ENCODE measurements at regions not wholly inside any gene's neighbourhood (a gene's known extent, or its start where the extent isn't known, plus 50 kb on each side); places are given as distances from the start of the nearest gene placed in this dataset.

DNA sequence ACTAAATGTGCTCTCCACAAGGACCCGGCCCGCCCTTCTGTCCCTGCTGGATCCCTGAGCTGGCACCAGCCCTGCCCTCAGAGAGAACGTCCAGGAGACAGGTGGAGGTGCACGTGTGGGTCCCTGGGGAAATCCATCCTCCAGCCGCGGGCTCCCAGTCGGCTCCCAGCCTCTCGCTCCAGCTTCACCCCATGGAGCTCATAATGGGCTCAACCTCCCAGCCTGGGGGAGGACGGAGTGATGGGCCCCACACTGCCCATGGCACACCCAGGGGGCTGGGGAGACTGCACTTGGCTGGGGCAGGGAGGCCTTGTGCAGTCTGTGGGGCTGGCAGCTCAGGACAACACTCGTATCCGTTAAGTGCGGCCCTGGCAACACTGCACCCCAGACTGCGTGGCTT, 250.5 kb downstream of the TMEM121 start:
- no peak overlapping the region for H3K4me3 Mint-ChIP-seq (ENCODE audit: unreplicated experiment)
- intact Hi-C loops (cut with micrococcal nuclease; ENCODE audit: unreplicated experiment), result no loop called here

DNA sequence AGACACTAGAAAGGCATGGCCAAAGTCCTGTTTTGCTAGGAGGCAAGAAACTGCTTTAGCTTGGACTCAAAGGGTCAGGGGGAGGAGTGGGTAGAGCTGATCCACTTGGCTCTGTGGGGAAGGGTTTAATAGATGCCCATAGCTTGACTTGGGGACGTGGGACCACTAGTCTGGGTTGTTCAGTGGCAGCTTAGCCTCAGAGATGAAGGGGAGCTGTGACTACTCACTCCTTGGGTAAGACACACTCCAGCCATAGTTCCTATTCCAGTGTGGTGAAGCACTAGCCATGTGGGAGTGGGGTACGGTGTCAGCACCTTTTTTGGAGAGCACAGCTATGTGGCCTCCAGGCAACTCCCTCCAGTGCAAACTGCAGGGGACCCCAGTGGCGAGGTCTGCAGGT, 257.3 kb downstream of the TMEM121 start:
- CTCF ChIA-PET, result no interaction called here
- H3K36me3 Mint-ChIP-seq (ENCODE audit: insufficient read depth, unreplicated experiment), result no peaks in the 10 kb centered on the region
- POLR2A ChIA-PET, result no interaction called here
- H3K9me3 ChIP-seq, result peaks cover 20% of the 10 kb centered on the region
- H3K27me3 Mint-ChIP-seq (ENCODE audit: insufficient read depth, unreplicated experiment), result peaks cover 6% of the 10 kb centered on the region
- BruUV-seq (replicated peaks), result no TSS peak
- no peaks in the 10 kb centered on the region for H3K27me3 ChIP-seq (replicated peaks; ENCODE audit: control insufficient read depth, insufficient read depth, low read length)
- no peaks in the 10 kb centered on the region for H3K36me3 ChIP-seq (ENCODE audit: control insufficient read depth, insufficient read depth, low read length)
- TF ChIP-seq, protein P1, sequence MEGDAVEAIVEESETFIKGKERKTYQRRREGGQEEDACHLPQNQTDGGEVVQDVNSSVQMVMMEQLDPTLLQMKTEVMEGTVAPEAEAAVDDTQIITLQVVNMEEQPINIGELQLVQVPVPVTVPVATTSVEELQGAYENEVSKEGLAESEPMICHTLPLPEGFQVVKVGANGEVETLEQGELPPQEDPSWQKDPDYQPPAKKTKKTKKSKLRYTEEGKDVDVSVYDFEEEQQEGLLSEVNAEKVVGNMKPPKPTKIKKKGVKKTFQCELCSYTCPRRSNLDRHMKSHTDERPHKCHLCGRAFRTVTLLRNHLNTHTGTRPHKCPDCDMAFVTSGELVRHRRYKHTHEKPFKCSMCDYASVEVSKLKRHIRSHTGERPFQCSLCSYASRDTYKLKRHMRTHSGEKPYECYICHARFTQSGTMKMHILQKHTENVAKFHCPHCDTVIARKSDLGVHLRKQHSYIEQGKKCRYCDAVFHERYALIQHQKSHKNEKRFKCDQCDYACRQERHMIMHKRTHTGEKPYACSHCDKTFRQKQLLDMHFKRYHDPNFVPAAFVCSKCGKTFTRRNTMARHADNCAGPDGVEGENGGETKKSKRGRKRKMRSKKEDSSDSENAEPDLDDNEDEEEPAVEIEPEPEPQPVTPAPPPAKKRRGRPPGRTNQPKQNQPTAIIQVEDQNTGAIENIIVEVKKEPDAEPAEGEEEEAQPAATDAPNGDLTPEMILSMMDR (IDR thresholded peaks at IDR 0.05; ENCODE audit: insufficient read depth in 1 of 2, low read depth in 1 of 2, low read length in 1 of 2, severe bottlenecking in 1 of 2, unreplicated experiment in 1 of 2), result no peak
- H3K27ac Mint-ChIP-seq (ENCODE audit: unreplicated experiment), result no peak overlapping the region
- no peak overlapping the region for H3K4me3 ChIP-seq (ENCODE audit: low read depth, low read length)
- no peak for DNase-seq
- H3K9me3 Mint-ChIP-seq (ENCODE audit: unreplicated experiment), result peaks cover 44% of the 10 kb centered on the region
- H3K4me1 ChIP-seq, result no peaks in the 10 kb centered on the region
- intact Hi-C loops (cut with micrococcal nuclease; ENCODE audit: unreplicated experiment), result no loop called here
- peaks cover 6% of the 10 kb centered on the region for H3K4me1 Mint-ChIP-seq (ENCODE audit: low read depth, unreplicated experiment)
- no peak overlapping the region for H3K4me3 Mint-ChIP-seq (ENCODE audit: unreplicated experiment)

More for the DNA sequence above, 250.5 kb downstream of the TMEM121 start:
- no peak overlapping the region for H3K4me3 ChIP-seq (ENCODE audit: low read depth, low read length)
- no TSS peak for BruUV-seq (replicated peaks)
- no peak for DNase-seq
- Mint-ChIP-seq H3K4me1 (ENCODE audit: low read depth, unreplicated experiment) (peaks cover 6% of the 10 kb centered on the region), H3K27me3 (ENCODE audit: insufficient read depth, unreplicated experiment) (peaks cover 5% of the 10 kb centered on the region), H3K9me3 (ENCODE audit: unreplicated experiment) (peaks cover 37% of the 10 kb centered on the region), H3K36me3 (ENCODE audit: insufficient read depth, unreplicated experiment) (no peaks in the 10 kb centered on the region), H3K27ac (ENCODE audit: unreplicated experiment) (no peak overlapping the region)
- H3K9me3 ChIP-seq, result peaks cover 28% of the 10 kb centered on the region
- no peaks in the 10 kb centered on the region for H3K27me3 ChIP-seq (replicated peaks; ENCODE audit: control insufficient read depth, insufficient read depth, low read length)
- TF ChIP-seq, protein P1 (IDR thresholded peaks at IDR 0.05; ENCODE audit: insufficient read depth in 1 of 2, low read depth in 1 of 2, low read length in 1 of 2, severe bottlenecking in 1 of 2, unreplicated experiment in 1 of 2), result no peak
- POLR2A ChIA-PET, result no interaction called here
- no peaks in the 10 kb centered on the region for H3K4me1 ChIP-seq
- CTCF ChIA-PET, result no interaction called here
- H3K36me3 ChIP-seq (ENCODE audit: control insufficient read depth, insufficient read depth, low read length), result no peaks in the 10 kb centered on the region

DNA sequence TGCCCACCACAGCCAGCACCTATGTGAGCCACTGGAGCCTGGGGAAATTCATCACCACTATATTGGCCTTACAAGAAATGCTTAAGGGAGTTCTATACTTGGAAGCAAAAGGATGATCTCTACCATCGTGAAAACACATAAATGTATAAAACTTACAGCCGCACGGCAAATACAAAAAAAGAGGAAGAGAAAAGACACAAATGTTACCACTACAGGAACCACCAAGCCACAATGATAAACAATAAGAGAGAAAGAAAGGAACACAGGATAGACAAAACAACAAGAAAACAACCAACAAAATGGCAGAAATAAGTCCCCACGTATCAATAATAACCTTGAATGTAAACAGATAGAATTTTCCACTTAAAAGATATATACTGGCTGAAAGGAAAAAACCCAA, 267.5 kb downstream of the TMEM121 start:
- ChIA-PET CTCF (interaction anchor here (0.6 kb wide), 1 partner anchor 1677 kb away, joined by 8 read pairs; no protein-coding TSS in a partner anchor), POLR2A (no interaction called here)
- H3K27me3 ChIP-seq (replicated peaks; ENCODE audit: control insufficient read depth, insufficient read depth, low read length), result no peaks in the 10 kb centered on the region
- no TSS peak for BruUV-seq (replicated peaks)
- intact Hi-C loops (cut with micrococcal nuclease; ENCODE audit: unreplicated experiment), result no loop called here
- H3K9me3 ChIP-seq, result no peaks in the 10 kb centered on the region
- no peak for DNase-seq
- no peaks in the 10 kb centered on the region for H3K4me1 ChIP-seq
- Mint-ChIP-seq H3K36me3 (ENCODE audit: insufficient read depth, unreplicated experiment) (no peaks in the 10 kb centered on the region), H3K4me1 (ENCODE audit: low read depth, unreplicated experiment) (no peaks in the 10 kb centered on the region), H3K27me3 (ENCODE audit: insufficient read depth, unreplicated experiment) (peaks cover 4% of the 10 kb centered on the region), H3K9me3 (ENCODE audit: unreplicated experiment) (no peaks in the 10 kb centered on the region), H3K4me3 (ENCODE audit: unreplicated experiment) (no peak overlapping the region), H3K27ac (ENCODE audit: unreplicated experiment) (no peak overlapping the region)
- H3K4me3 ChIP-seq (ENCODE audit: low read depth, low read length), result no peak overlapping the region
- no peaks in the 10 kb centered on the region for H3K36me3 ChIP-seq (ENCODE audit: control insufficient read depth, insufficient read depth, low read length)
- TF ChIP-seq, protein P1 (IDR thresholded peaks at IDR 0.05; ENCODE audit: insufficient read depth in 1 of 2, low read depth in 1 of 2, low read length in 1 of 2, severe bottlenecking in 1 of 2, unreplicated experiment in 1 of 2), result no peak
